RWPE2 (cell line): ENCODE measurements at regions not wholly inside any gene's neighbourhood (a gene's known extent, or its start where the extent isn't known, plus 50 kb on each side); places are given as distances from the start of the nearest gene placed in this dataset.
A peak's percentile ranks its signal among the peaks of the same experiment; 100 is the strongest.

Source experiments
- ATAC-seq: fragments of 200-7000 bp; cut with Tn5 transposase; 3 replicates; pipeline ENCODE4 v1.9.1; 2021; ENCODE audit warnings: low read depth
- DNase-seq: peaks from one replicate; pipeline ENCODE4 v3.0.0-alpha.2; 2020; ENCODE audit warnings: low spot score
- H3K27ac ChIP-seq: fragments of 450-650 bp; 2 replicates; pipeline ENCODE4 v1.5.1; 2017; ENCODE audit warnings: mild to moderate bottlenecking; ENCODE audit not compliant: poor library complexity, severe bottlenecking
- H3K27me3 ChIP-seq: fragments of 250-450 bp; sonication (Bioruptor Pico); 2 replicates; pipeline ENCODE4 v1.5.1; 2021; ENCODE audit warnings: mild to moderate bottlenecking, moderate library complexity; ENCODE audit not compliant: insufficient read depth, poor library complexity, severe bottlenecking
- H3K36me3 ChIP-seq: fragments of 250-450 bp; sonication (Bioruptor Pico); 2 replicates; pipeline ENCODE4 v1.5.1; 2020; ENCODE audit warnings: low read depth, mild to moderate bottlenecking, moderate library complexity
- H3K4me1 ChIP-seq: fragments of 250-450 bp; sonication (Bioruptor Pico); 2 replicates; pipeline ENCODE4 v1.5.1; 2021; ENCODE audit warnings: mild to moderate bottlenecking, moderate library complexity; ENCODE audit not compliant: insufficient read depth, poor library complexity, severe bottlenecking
- H3K4me3 ChIP-seq: fragments of 250-450 bp; sonication (Bioruptor Pico); 2 replicates; pipeline ENCODE4 v1.5.1; 2021; ENCODE audit warnings: mild to moderate bottlenecking, moderate library complexity; ENCODE audit not compliant: severe bottlenecking
- H3K9me3 ChIP-seq: fragments of 250-450 bp; sonication (Bioruptor Pico); 2 replicates; pipeline ENCODE4 v1.5.1; 2021; ENCODE audit warnings: mild to moderate bottlenecking, moderate library complexity; ENCODE audit not compliant: severe bottlenecking
- TF ChIP-seq, protein P1 (sequence below): fragments of 450-650 bp; IDR thresholded peaks from one replicate; pipeline ENCODE4 v1.5.1; 2017; ENCODE audit warnings: mild to moderate bottlenecking, moderate library complexity; ENCODE audit not compliant: poor library complexity, severe bottlenecking

DNA sequence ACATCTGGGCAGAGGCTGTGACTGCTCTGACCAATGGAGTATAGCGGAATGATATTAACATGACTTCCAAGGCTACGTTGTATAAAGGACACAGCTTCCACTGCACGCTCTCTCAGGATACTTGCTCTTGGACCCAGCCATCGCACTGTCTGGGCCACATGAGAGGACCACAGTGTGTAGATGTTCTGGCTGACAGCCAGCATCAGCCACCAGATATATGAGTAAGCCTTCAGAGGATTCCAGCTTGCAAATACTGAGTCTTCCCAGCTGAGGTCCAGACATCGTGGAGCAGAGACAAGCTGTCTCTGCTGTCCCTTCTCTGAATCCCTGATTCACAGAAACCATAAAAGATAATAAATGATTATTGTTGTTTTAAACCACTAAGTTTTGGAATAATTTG, 146.8 kb upstream of the USP9X start:
- H3K9me3 ChIP-seq: no peaks in the 10 kb centered on the region
- no peak overlapping the region for H3K27ac ChIP-seq
- TF ChIP-seq, protein P1, sequence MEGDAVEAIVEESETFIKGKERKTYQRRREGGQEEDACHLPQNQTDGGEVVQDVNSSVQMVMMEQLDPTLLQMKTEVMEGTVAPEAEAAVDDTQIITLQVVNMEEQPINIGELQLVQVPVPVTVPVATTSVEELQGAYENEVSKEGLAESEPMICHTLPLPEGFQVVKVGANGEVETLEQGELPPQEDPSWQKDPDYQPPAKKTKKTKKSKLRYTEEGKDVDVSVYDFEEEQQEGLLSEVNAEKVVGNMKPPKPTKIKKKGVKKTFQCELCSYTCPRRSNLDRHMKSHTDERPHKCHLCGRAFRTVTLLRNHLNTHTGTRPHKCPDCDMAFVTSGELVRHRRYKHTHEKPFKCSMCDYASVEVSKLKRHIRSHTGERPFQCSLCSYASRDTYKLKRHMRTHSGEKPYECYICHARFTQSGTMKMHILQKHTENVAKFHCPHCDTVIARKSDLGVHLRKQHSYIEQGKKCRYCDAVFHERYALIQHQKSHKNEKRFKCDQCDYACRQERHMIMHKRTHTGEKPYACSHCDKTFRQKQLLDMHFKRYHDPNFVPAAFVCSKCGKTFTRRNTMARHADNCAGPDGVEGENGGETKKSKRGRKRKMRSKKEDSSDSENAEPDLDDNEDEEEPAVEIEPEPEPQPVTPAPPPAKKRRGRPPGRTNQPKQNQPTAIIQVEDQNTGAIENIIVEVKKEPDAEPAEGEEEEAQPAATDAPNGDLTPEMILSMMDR: no peak
- ATAC-seq (no peak), DNase-seq (no peak)
- H3K4me3 ChIP-seq: no peak overlapping the region
- H3K36me3 ChIP-seq: no peaks in the 10 kb centered on the region
- H3K4me1 ChIP-seq: peaks cover 5% of the 10 kb centered on the region
- no peaks in the 10 kb centered on the region for H3K27me3 ChIP-seq

DNA sequence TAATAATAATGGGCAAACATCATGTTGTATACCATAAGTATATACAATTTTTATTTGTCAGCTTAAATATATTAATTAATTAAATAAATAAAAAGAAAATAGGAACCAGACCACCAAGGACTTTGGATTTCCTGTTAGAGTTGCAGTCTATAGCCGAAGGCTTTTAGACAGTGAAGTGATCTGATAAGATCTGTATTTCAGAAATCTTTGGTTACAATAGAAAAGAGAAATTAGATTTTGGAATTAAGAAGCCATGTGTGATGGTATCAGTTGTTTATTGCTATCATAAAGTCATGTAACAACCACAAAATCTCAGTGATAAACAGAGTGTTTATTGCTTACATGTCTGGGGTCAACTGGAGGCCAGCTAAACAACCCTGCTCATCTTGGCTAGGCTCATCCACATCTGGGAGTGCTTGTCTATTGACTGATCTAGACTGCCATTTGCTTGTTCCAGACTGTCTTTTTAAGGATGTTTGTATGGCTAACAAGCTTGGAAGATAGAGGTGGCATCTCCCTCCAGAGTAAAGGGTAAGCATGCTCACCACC, 142.1 kb upstream of the USP9X start:
- no peak for ATAC-seq
- H3K36me3 ChIP-seq: no peaks in the 10 kb centered on the region
- H3K4me3 ChIP-seq: no peak overlapping the region
- peaks cover 11% of the 10 kb centered on the region for H3K4me1 ChIP-seq
- TF ChIP-seq, protein P1: no peak
- no peak overlapping the region for H3K27ac ChIP-seq
- DNase-seq: no peak
- H3K27me3 ChIP-seq: no peaks in the 10 kb centered on the region
- H3K9me3 ChIP-seq: no peaks in the 10 kb centered on the region

DNA sequence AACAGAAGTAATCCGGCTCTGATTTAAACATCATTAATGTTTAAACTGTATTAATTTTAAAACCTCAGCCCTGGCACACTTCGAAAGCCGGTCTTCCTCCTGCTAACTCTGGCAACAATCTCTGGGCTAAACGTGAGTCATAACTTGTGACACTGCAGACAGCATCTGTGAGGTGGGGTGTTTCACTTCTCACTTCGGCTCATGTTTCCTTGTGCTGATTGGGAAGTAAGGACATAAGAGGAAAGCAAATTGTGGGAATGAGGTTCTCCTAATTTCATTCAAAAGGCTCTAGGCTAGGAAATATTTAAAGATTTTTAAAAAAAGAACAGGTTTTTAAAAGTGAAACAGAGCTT, 139.9 kb upstream of the USP9X start:
- peaks cover 11% of the 10 kb centered on the region for H3K4me1 ChIP-seq
- H3K4me3 ChIP-seq: no peak overlapping the region
- peak; percentile 83 for ATAC-seq
- H3K27ac ChIP-seq: peak overlapping the region; percentile 37
- no peaks in the 10 kb centered on the region for H3K9me3 ChIP-seq
- H3K27me3 ChIP-seq: no peaks in the 10 kb centered on the region
- no peaks in the 10 kb centered on the region for H3K36me3 ChIP-seq
- TF ChIP-seq, protein P1: no peak
- no peak for DNase-seq

DNA sequence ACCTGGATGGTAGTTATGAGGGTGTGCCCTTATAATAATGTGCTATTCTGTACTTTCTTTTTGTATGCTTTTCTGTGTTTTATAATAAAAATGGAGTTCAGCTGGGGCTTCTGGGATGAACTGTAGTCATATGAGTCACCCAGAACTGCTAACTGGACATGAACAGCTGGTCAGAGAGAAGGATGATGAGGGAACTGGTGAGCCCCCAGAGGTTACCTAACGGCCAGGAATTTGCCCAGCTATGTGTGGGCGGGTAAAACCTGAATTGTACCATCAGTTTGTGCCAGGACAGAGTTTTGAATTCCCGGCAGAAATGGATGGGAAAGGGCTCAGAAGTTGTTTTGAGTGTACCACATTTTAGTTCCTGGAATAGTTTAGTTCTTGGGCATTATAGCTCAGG, 138.0 kb upstream of the USP9X start:
- H3K36me3 ChIP-seq: no peaks in the 10 kb centered on the region
- no peaks in the 10 kb centered on the region for H3K9me3 ChIP-seq
- H3K27ac ChIP-seq: no peak overlapping the region
- ATAC-seq (no peak), DNase-seq (no peak)
- TF ChIP-seq, protein P1: no peak
- H3K27me3 ChIP-seq: no peaks in the 10 kb centered on the region
- H3K4me1 ChIP-seq: peaks cover 11% of the 10 kb centered on the region
- H3K4me3 ChIP-seq: no peak overlapping the region

DNA sequence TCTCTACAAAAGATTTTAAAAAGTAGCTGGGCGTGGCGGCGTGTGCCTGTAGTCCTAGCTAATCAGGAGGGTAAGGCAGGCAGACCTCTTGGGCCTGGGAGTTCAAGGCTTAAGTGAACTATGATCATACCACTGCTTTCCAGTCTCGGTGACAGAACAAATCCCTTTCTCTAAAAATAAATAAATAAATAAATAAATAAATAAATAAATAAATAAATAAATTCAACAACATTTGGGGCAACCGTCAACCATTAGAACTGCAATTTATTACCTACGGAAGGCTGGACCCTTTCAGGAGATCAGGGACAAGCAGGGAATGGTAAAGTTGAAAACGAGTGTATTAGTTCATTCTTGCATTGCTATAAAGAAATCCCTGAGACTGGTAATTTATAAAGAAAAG, 136.2 kb upstream of the USP9X start:
- Histone ChIP-seq H3K4me1 (peaks cover 11% of the 10 kb centered on the region), H3K27ac (no peak overlapping the region), H3K36me3 (no peaks in the 10 kb centered on the region), H3K27me3 (no peaks in the 10 kb centered on the region), H3K9me3 (no peaks in the 10 kb centered on the region), H3K4me3 (no peak overlapping the region)
- DNase-seq: no peak
- TF ChIP-seq, protein P1: no peak
- no peak for ATAC-seq
